Activated T-cell treated with anti-CD3 and anti-CD28 coated beads, Interleukin-2, amount 50 U/mL, for 4 hours (primary cell): ENCODE measurements at regions not wholly inside any gene's neighbourhood (a gene's known extent, or its start where the extent isn't known, plus 50 kb on each side); places are given as distances from the start of the nearest gene placed in this dataset.
"Not testable (repeated sequence)": the region's sequence is repeated elsewhere in the genome, so short reads cannot be mapped to it uniquely, and the experiment has no call there.

Experiments
- ATAC-seq, 2 donors: fragments of 200-7000 bp; cut with Tn5 transposase; one replicate each; pipeline ENCODE4 v1.10.0; 2021
- DNase-seq: peaks from one replicate; pipeline ENCODE4 v3.0.0-alpha.2; 2020
- H3K27me3 Mint-ChIP-seq: one replicate; pipeline ENCODE4 v1.8.0; 2021; ENCODE audit warnings: low read depth, mixed read lengths
- H3K36me3 Mint-ChIP-seq: one replicate; pipeline ENCODE4 v1.8.0; 2022; ENCODE audit warnings: mixed read lengths; ENCODE audit not compliant: insufficient read depth
- H3K4me1 Mint-ChIP-seq: one replicate; pipeline ENCODE4 v1.8.0; 2021; ENCODE audit warnings: low read depth, mixed read lengths
- H3K4me3 Mint-ChIP-seq: one replicate; pipeline ENCODE4 v1.8.0; 2021; ENCODE audit warnings: mild to moderate bottlenecking, moderate library complexity, mixed read lengths
- H3K9me3 Mint-ChIP-seq: one replicate; pipeline ENCODE4 v1.8.0; 2021; ENCODE audit warnings: mixed read lengths

DNA sequence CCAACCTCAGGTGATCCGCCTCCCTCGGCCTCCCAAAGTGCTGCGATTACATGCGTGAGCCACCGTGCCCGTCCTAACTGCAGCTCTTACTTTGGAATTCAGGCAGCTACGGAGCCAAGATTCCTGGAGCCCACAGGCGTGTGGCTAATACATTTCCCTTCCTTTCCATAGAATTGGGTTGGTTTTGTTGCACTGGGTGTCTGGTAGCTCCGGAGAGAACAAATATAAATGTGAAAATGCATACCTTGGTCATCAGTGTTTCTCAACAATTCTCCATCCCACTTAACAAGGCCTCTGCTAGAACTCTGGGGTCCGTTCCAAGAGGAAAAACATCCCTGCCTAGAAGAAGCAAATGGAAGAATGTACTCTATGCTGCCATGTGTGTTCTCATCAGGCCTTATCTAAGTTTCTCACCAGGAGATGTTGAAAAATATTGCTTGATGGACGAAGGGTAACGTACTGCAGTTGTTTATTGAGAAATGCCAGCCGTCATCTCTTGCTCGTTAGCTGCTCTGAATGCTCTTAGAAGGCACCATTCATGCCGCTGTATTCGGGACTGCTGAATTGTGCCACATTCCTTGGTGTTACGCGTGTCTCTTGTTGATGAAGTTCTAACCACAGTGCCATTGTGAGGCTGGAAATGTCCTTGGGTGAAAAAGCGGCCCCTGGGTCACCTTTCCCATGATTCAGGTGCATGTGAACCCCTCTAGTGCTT is 50.5 kb upstream of the CD99 start:
- DNase-seq (no peak), ATAC-seq (no peak)
- no peaks in the 10 kb centered on the region for H3K4me1 Mint-ChIP-seq
- H3K27me3 Mint-ChIP-seq: no peaks in the 10 kb centered on the region
- no peak overlapping the region for H3K4me3 Mint-ChIP-seq
- peaks cover 30% of the 10 kb centered on the region for H3K36me3 Mint-ChIP-seq
- H3K9me3 Mint-ChIP-seq: no peaks in the 10 kb centered on the region

DNA sequence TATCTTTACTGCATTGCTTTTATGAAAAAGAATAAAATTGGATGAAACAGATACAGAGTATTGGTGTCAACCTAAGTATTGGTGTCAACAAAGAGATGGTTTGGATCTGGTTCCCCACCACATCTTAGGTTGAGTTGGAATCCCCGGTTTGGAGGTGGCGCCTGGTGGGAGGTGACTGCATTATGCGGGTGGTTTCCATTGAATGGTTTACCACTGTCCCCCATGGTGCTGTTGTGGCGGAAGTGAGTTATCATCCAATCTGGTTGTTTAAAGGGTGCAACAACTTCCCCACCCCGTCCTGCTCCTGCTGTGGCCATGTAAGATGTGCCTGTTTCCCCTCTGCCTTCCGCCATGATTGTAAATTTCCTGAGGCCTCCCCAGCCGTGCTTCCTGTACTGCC is 52.8 kb upstream of the CD99 start:
- Mint-ChIP-seq H3K4me1 (no peaks in the 10 kb centered on the region), H3K27me3 (no peaks in the 10 kb centered on the region), H3K9me3 (no peaks in the 10 kb centered on the region), H3K36me3 (peaks cover 30% of the 10 kb centered on the region), H3K4me3 (no peak overlapping the region)
- DNase-seq (no peak), ATAC-seq (no peak)

DNA sequence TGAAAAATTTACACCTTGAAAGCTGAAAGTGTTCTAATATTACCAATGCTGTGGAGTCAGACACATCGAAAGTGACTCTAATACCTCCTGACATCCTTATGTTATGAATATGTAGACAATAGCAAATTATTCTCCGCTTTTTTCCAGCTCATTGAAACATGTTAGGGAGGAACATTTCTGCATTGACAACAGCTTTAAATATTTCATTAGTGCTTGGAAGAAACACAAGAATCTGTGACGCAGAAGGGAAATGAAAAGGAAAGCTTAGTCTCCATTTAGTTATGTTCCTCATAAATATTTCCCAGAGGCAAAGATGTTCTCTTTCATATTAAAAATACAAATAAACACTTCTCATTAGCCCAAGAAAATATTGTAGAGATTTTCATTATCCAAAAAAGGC is 55.8 kb upstream of the CD99 start:
- DNase-seq (no peak), ATAC-seq (no peak)
- Mint-ChIP-seq H3K4me1 (peaks cover 15% of the 10 kb centered on the region), H3K27me3 (no peaks in the 10 kb centered on the region), H3K36me3 (peaks cover 40% of the 10 kb centered on the region), H3K9me3 (peaks cover 22% of the 10 kb centered on the region), H3K4me3 (no peak overlapping the region)

DNA sequence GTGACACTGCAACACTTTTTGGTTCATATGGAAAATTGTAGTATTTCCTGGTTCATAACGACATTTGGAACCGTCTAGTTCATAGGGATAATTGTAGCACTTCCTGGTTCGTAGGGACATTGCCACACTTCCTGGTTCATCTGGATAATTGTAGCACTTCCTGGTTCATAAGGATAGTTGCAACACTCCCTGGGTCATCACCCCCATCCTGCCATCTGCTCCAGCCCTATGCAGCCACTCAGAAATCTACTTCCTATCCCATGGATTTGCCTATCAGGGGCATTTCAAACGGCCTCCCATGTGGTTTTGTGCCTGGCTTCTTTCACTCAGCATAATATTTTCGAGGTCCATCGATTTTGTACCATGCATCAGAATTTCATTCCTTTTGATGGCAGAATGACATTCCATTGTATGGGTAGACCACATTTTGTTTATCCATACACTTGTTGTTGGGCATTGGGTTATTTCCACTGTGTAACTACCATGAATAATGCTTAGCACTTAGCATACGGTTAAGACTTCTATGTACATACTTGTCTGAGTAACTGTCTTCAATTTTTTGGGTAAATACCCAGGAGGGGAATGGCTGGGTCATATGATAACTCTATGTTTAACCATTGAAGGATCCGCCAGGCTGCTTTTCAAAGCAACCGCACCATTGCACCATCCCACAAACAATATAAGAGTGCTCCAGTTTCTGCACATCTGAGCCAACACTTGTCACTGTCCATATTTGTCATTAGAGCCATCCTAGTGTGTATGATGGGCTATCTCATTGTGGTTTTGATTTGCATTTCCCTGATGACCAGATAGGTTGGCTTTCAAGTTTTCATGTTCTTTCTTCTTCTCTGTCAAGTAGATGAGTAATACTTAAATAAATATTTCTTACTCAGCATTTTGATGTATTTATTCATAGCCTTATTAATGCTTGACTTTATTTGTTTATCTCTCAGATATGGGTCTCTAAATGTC is 58.3 kb upstream of the CD99 start:
- ATAC-seq (no peak), DNase-seq (no peak)
- no peaks in the 10 kb centered on the region for H3K27me3 Mint-ChIP-seq
- no peak overlapping the region for H3K4me3 Mint-ChIP-seq
- peaks cover 40% of the 10 kb centered on the region for H3K9me3 Mint-ChIP-seq
- H3K36me3 Mint-ChIP-seq: peaks cover 46% of the 10 kb centered on the region
- H3K4me1 Mint-ChIP-seq: peaks cover 37% of the 10 kb centered on the region

DNA sequence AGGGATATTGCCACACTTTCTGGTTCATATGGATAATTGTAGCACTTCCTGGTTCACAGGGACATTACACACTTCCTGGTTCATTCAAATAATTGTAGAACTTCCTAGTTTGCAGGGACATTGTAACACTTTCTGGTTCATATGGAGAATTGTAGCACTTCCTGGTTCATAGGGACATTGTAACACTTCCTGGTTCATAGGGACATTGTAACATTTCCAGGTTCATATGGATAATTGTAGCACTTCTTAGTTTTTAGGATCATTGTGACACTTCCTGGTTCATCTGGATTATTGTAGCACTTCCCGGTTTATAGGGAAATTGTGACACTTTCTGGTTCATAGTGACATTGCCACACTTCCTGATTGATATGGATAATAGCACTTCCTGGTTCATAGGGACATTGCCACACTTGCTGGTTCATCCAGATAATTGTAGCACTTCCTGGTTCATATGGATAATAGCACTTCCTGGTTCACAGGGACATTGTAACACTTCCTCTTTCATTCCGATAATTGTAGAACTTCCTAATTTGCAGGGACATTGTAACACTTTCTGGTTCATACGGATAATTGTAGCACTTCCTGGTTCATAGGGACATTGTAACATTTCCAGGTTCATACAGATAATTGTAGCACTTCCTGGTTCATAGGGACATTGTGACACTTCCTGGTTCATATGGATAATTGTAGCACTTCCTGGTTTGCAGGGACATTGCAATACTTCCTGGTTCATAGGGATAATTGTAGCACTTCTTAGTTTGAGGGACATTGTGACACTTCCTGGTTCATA is 59.2 kb upstream of the CD99 start:
- Mint-ChIP-seq H3K27me3 (no peaks in the 10 kb centered on the region), H3K36me3 (peaks cover 45% of the 10 kb centered on the region), H3K4me1 (peaks cover 42% of the 10 kb centered on the region), H3K9me3 (peaks cover 40% of the 10 kb centered on the region), H3K4me3 (no peak overlapping the region)
- ATAC-seq (no peak), DNase-seq (no peak)

DNA sequence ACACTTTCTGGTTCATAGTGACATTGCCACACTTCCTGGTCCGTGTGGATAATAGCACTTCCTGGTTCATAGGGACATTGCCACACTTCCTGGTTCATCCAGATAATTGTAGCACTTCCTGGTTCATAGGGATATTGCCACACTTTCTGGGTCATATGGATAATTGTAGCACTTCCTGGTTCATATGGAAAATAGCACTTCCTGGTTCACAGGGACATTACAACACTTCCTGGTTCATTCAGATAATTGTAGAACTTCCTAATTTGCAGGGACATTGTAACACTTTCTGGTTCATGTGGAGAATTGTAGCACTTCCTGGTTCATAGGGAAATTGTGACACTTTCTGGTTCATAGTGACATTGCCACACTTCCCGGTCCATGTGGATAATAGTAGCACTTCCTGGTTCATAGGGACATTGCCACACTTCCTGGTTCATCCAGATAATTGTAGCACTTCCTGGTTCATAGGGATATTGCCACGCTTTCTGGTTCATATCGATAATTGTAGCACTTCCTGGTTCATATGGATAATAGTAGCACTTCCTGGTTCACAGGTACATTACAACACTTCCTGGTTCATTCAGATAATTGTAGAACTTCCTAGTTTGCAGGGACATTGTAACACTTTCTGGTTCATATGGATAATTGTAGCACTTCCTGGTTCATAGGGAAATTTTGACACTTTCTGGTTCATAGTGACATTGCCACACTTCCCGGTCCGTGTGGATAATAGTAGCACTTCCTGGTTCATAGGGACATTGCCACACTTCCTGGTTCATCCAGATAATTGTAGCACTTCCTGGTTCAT is 60.0 kb upstream of the CD99 start:
- ATAC-seq, H3K27me3 Mint-ChIP-seq: not testable (repeated sequence)
- Mint-ChIP-seq H3K9me3 (peaks cover 40% of the 10 kb centered on the region), H3K4me1 (peaks cover 42% of the 10 kb centered on the region), H3K4me3 (peak overlapping the region; percentile 63), H3K36me3 (peaks cover 53% of the 10 kb centered on the region)
- peak; percentile 22 for DNase-seq

DNA sequence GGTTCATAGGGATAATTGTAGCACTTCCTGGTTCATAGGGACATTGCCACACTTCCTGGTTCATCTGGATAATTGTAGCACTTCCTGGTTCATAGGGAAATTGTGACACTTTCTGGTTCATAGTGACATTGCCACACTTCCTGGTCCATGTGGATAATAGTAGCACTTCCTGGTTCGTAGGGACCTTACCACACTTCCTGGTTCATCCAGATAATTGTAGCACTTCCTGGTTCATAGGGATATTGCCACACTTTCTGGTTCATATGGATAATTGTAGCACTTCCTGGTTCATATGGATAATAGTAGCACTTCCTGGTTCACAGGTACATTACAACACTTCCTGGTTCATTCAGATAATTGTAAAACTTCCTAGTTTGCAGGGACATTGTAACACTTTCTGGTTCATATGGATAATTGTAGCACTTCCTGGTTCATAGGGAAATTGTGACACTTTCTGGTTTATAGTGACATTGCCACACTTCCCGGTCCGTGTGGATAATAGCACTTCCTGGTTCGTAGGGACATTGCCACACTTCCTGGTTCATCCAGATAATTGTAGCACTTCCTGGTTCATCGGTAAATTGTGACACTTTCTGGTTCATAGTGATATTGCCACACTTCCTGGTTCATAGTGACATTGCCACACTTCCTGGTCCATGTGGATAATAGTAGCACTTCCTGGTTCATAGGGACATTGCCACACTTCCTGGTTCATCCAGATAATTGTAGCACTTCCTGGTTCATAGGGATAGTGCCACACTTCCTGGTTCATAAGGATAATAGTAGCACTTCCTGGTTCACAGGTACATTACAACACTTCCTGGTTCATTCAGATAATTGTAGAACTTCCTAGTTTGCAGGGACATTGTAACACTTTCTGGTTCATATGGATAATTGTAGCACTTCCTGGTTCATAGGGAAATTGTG is 60.8 kb upstream of the CD99 start:
- H3K36me3 Mint-ChIP-seq: peaks cover 54% of the 10 kb centered on the region
- peaks cover 40% of the 10 kb centered on the region for H3K9me3 Mint-ChIP-seq
- peak; percentile 72 to 73 for ATAC-seq

DNA sequence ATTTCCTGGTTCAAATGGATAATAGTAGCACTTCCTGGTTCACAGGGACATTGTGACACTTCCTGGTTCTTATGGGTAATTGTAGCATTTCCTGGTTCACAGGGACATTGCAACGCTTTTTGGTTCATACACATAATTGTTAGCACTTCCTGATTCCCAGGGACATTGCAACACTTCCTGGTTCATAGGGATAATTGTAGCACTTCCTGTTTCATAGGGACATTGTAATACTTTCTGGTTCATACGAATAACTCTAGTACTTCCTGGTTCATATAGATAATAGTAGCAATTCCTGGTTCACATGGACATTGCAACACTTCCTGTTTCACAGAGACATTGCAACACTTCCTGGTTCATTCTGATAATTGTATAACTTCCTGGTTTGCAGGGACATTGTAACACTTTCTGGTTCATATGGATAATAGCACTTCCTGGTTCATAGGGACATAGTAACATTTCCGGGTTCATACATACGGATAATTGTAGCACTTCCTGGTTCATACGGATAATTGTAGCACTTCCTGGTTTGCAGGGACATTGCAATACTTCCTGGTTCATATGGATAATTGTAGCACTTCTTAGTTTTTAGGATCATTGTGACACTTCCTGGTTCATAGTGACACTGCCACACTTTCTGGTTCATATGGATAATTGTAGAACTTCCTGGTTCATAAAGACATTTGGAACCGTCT is 61.6 kb upstream of the CD99 start:
- peak overlapping the region; percentile 63 for H3K4me3 Mint-ChIP-seq
- peak; percentile 45 to 50 for ATAC-seq
- H3K36me3 Mint-ChIP-seq: peaks cover 61% of the 10 kb centered on the region
- DNase-seq: no peak
- H3K4me1 Mint-ChIP-seq: peaks cover 42% of the 10 kb centered on the region
- no peaks in the 10 kb centered on the region for H3K27me3 Mint-ChIP-seq
- H3K9me3 Mint-ChIP-seq: peaks cover 40% of the 10 kb centered on the region

More for the DNA sequence above, 60.8 kb upstream of the CD99 start:
- peak; percentile 35 for DNase-seq
- Mint-ChIP-seq H3K4me3 (peak overlapping the region; percentile 63), H3K4me1 (peaks cover 42% of the 10 kb centered on the region)
- not testable (repeated sequence) for H3K27me3 Mint-ChIP-seq

DNA sequence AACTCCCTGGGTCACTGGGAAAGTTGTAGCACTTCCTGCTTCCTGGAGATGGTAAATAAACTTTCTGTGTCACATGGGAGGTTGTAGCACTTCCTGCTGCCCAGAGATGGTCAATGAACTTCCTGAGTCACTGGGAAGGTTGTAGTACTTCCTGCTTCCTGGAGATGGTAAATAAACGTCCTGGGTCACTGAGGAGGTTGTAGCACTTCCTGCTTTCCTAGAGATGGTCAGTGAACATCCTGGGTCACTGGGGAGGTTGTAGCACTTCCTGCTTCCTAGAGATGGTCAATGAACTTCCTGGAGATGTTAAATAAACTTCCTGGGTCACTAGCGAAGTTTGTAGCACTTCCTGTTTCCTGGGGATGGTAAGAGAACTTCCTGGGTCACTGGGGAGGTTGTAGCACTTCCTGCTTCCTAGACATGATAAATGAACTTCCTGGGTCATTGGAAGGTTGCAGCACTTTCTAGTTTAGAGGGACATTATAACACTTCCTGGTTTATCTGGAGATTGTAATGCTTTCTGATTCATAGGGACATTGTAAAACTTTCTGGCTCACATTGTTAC is 62.3 kb upstream of the CD99 start:
- ATAC-seq: peak in 1 of 2 donors; percentile 12
- Mint-ChIP-seq H3K4me3 (peak overlapping the region; percentile 63), H3K9me3 (peaks cover 40% of the 10 kb centered on the region), H3K36me3 (peaks cover 63% of the 10 kb centered on the region), H3K4me1 (peaks cover 42% of the 10 kb centered on the region), H3K27me3 (no peaks in the 10 kb centered on the region)
- DNase-seq: no peak

DNA sequence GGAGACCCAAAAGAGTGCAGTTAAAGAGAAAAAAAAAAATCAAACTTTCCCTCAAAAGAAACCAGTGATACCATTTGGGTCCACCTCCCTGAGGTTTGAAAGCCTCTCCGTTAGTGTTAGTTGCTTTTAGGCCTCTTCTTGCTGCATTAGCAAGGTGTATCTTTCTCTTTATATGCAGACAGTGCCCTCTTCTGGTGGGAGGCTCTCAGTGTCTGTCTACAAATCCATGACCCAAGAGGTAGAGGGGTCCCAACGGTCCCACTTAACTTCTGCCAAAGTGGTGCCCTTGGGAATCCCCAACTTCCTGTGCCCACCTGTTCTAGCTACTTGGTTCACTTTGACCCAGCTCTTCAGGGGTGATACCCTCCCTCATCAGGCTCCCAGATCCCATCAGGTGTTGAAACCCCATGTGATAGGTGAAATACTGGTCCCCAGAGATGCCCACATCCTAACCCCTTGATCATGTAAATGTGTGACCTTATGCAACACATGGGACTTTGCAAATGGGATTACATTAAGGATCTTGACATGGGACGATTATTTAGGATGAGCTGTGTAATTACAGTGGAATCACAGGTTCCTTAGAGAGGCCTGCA is 63.7 kb upstream of the CD99 start:
- H3K4me1 Mint-ChIP-seq: peaks cover 41% of the 10 kb centered on the region
- peak in 1 of 2 donors; percentile 32 for ATAC-seq
- H3K9me3 Mint-ChIP-seq: peaks cover 34% of the 10 kb centered on the region
- H3K36me3 Mint-ChIP-seq: peaks cover 73% of the 10 kb centered on the region
- no peaks in the 10 kb centered on the region for H3K27me3 Mint-ChIP-seq
- peak; percentile 24 for DNase-seq
- H3K4me3 Mint-ChIP-seq: no peak overlapping the region

DNA sequence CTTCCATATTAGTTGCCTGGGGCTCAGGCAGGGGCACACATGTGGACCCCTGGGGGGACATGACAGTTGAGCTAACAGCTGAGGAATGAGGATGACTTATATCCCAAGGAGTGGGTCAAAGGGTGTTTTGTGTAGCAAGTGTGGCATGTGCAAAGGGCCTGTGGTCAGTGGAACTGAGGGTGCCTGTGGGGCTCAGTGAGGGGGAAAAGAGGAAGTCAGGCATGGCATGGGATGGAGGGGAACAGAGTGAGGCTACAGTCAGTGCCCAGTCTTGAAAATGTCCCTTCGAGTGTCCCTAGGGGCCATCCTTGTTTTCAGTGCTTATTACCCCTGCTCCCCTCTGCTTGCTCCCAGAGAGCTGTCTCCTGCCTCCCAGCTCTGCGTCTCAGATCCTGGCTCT is 64.3 kb upstream of the CD99 start:
- Mint-ChIP-seq H3K9me3 (peaks cover 29% of the 10 kb centered on the region), H3K4me3 (no peak overlapping the region), H3K4me1 (peaks cover 37% of the 10 kb centered on the region), H3K36me3 (peaks cover 71% of the 10 kb centered on the region), H3K27me3 (no peaks in the 10 kb centered on the region)
- ATAC-seq (no peak), DNase-seq (no peak)

DNA sequence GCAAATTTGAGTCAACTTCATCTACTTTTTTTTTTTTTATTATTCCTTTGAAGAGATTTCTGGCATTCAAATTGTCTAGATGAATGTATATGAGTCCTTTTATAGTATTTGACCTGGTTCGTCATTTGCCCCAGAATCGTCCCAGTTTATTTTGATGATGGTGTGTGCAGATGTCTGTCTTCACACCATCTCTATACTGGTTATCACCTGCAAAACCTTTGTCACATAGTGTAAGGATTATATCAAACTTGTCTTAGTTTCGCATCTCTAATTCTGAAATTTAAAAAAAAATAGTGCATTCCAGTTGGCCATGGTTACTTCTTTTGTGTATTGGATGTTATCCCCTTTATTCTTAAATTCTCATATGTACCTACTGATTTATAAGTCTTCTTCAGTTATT is 70.5 kb upstream of the CD99 start:
- peaks cover 63% of the 10 kb centered on the region for H3K36me3 Mint-ChIP-seq
- no peak overlapping the region for H3K4me3 Mint-ChIP-seq
- no peak for DNase-seq
- ATAC-seq: no peak
- H3K9me3 Mint-ChIP-seq: no peaks in the 10 kb centered on the region
- peaks cover under 1% of the 10 kb centered on the region for H3K4me1 Mint-ChIP-seq
- no peaks in the 10 kb centered on the region for H3K27me3 Mint-ChIP-seq
